ENCODE measurements at regions not wholly inside any gene's neighbourhood (a gene's known extent, or its start where the extent isn't known, plus 50 kb on each side); places are given as distances from the start of the nearest gene placed in this dataset.

DNA sequence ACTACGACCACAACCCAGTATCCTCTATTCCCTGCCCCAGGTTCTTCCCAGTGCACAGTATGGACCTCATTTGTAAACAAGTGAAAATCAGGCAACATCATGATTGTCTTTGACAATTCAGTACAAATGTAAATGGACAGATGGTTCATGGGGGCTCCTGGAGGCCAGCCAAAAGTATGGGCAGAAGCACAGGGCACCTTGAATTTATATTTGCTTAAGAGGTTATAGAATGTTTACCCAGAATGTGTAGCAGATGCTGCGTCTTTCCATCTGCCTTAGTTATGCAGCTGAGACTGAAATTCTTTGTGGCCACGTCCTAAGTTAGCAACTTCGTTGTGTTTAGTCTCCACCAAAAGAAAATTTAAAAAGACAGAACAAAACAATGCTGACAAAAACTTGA, 559.6 kb upstream of the NRSN1 start:
- H3K9me3 ChIP-seq (ENCODE audit: control insufficient read depth, low read depth, low read length): no peaks in the 10 kb centered on the region
- H3K4me3 ChIP-seq (ENCODE audit: low read length): no peak overlapping the region
- H3K9ac ChIP-seq (ENCODE audit: low read length): no peak overlapping the region
- no peak overlapping the region for H3K27ac ChIP-seq (ENCODE audit: low read length)
- no peaks in the 10 kb centered on the region for H3K36me3 ChIP-seq (ENCODE audit: control insufficient read depth, low read depth, low read length)
- H3K27me3 ChIP-seq (ENCODE audit: control insufficient read depth, insufficient read depth, low read length): no peaks in the 10 kb centered on the region
- H3K4me1 ChIP-seq (ENCODE audit: control insufficient read depth, low read depth, low read length): peaks cover 7% of the 10 kb centered on the region

DNA sequence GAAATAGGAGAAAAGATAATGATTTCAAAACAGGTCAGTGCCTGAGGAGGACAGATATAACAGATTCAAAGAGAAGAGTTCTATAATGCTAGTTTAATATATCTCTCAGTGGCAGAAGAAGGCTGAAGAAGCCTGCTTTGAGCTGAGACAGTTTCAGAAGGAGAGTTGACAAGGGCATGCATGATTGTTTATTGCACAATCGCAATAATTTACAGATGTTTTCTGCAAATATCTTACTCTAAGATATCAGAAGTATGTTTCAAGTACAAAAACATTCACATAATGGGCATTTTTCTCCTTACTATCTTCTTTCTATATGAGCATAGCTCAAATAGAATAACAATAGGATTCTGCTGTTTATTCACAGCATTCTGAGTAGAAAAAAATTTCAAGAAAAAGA, 557.7 kb upstream of the NRSN1 start:
- Histone ChIP-seq H3K9ac (ENCODE audit: low read length) (no peak overlapping the region), H3K4me3 (ENCODE audit: low read length) (no peak overlapping the region), H3K4me1 (ENCODE audit: control insufficient read depth, low read depth, low read length) (no peaks in the 10 kb centered on the region), H3K27ac (ENCODE audit: low read length) (no peak overlapping the region), H3K9me3 (ENCODE audit: control insufficient read depth, low read depth, low read length) (no peaks in the 10 kb centered on the region), H3K27me3 (ENCODE audit: control insufficient read depth, insufficient read depth, low read length) (no peaks in the 10 kb centered on the region), H3K36me3 (ENCODE audit: control insufficient read depth, low read depth, low read length) (no peaks in the 10 kb centered on the region)

DNA sequence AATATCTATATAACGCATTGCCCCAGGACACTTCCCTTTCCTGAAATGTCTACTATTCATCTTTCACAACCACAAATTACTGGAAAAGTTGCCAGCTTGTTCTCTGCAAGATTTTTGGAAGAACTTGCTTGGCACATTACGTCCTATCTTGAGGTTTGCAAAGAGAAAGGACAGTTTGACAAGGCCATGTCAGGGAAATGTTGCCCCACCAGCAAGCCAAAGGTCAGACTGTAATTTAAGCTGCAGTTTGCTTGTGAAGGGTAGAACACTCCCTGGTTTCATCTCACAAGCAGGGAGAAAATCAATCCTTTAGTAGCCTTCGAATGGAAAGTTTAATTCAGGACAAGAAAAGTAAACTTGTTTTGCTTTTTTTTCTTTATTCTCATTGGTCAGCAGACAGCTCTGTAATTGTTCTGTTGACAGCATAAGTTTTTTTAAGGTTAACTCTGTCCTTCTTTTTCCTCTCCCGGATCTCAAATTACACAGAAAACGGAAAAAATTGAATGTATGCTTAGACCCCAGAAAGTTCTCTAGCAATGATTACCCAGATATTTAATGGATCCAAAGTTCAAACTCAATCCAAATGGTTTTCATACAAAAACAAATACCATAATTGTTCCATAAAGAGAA, 541.8 kb upstream of the NRSN1 start:
- Histone ChIP-seq H3K36me3 (ENCODE audit: control insufficient read depth, low read depth, low read length) (no peaks in the 10 kb centered on the region), H3K27me3 (ENCODE audit: control insufficient read depth, insufficient read depth, low read length) (no peaks in the 10 kb centered on the region), H3K4me3 (ENCODE audit: low read length) (no peak overlapping the region), H3K27ac (ENCODE audit: low read length) (no peak overlapping the region), H3K9me3 (ENCODE audit: control insufficient read depth, low read depth, low read length) (no peaks in the 10 kb centered on the region), H3K4me1 (ENCODE audit: control insufficient read depth, low read depth, low read length) (no peaks in the 10 kb centered on the region), H3K9ac (ENCODE audit: low read length) (no peak overlapping the region)

DNA sequence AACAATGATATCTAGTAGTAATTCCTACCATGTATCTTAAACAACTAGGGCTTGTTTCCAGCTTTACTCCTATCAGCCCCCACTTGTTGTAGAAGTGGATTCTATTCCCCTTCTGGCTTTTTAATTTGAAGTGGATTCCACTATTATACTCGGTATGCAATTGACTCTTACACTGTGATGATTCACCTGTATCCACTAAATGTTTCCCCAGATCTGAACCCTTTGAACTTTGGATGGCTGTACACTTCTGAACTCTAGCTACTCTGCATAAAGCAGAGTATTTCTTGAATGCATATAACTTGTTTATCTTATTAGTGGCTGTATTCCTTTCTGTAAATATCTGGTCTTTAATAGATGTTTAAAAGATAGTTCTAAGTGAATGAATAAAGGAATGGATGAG, 538.4 kb upstream of the NRSN1 start:
- Histone ChIP-seq H3K4me3 (ENCODE audit: low read length) (no peak overlapping the region), H3K27me3 (ENCODE audit: control insufficient read depth, insufficient read depth, low read length) (no peaks in the 10 kb centered on the region), H3K9me3 (ENCODE audit: control insufficient read depth, low read depth, low read length) (no peaks in the 10 kb centered on the region), H3K9ac (ENCODE audit: low read length) (no peak overlapping the region), H3K27ac (ENCODE audit: low read length) (no peak overlapping the region), H3K36me3 (ENCODE audit: control insufficient read depth, low read depth, low read length) (no peaks in the 10 kb centered on the region), H3K4me1 (ENCODE audit: control insufficient read depth, low read depth, low read length) (no peaks in the 10 kb centered on the region)

DNA sequence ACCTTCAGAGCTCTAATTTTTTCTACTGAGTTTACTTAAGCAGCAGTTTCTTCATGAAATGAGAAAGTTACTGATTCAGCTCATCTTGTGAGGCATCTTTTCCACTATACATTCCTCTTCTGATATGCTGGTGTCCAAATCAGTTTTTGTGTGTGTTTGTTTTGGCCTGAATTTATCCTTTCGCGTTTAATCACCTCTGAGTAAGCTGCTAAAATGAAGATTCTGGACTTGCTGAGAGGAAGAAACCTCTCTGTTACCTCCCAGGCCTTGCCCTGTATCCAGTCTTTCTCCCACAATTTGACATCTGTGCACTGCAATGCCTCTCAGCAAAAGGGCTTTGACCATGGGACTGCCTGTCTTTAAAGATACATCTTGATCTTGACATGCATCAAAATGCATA, 536.2 kb upstream of the NRSN1 start:
- H3K9me3 ChIP-seq (ENCODE audit: control insufficient read depth, low read depth, low read length): no peaks in the 10 kb centered on the region
- H3K27me3 ChIP-seq (ENCODE audit: control insufficient read depth, insufficient read depth, low read length): no peaks in the 10 kb centered on the region
- H3K4me1 ChIP-seq (ENCODE audit: control insufficient read depth, low read depth, low read length): no peaks in the 10 kb centered on the region
- H3K9ac ChIP-seq (ENCODE audit: low read length): no peak overlapping the region
- no peak overlapping the region for H3K27ac ChIP-seq (ENCODE audit: low read length)
- H3K4me3 ChIP-seq (ENCODE audit: low read length): no peak overlapping the region
- H3K36me3 ChIP-seq (ENCODE audit: control insufficient read depth, low read depth, low read length): no peaks in the 10 kb centered on the region

DNA sequence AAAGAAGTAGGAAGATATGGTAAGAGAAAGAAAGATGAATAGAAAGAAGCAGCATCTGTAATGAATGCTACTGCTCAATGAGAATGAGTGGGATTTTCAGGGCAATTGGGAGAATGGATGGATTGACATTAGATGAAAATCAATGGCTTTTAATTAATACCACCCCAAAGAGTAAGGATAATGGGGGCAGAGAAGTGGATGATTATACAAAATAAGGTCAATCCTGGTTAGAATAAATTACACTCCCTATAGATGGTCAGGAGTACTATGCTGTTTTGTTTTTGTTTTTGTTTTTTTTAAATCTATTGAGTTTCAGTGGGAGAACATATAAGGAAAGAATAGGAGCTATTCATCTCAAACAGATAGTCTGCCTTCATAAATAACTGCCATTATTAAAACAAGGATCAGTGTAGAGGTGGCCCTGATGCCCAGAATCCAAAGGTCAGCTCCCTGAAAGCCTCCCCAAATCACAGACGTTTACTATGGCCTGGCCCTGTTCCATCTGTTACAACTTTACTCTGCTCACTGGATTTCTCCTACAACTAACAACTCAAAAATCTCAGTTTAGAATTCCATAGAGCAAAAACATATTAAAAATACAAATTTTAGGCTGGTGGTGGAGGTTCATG, 535.4 kb upstream of the NRSN1 start:
- Histone ChIP-seq H3K36me3 (ENCODE audit: control insufficient read depth, low read depth, low read length) (no peaks in the 10 kb centered on the region), H3K4me3 (ENCODE audit: low read length) (no peak overlapping the region), H3K27ac (ENCODE audit: low read length) (no peak overlapping the region), H3K27me3 (ENCODE audit: control insufficient read depth, insufficient read depth, low read length) (no peaks in the 10 kb centered on the region), H3K4me1 (ENCODE audit: control insufficient read depth, low read depth, low read length) (no peaks in the 10 kb centered on the region), H3K9ac (ENCODE audit: low read length) (no peak overlapping the region), H3K9me3 (ENCODE audit: control insufficient read depth, low read depth, low read length) (no peaks in the 10 kb centered on the region)

DNA sequence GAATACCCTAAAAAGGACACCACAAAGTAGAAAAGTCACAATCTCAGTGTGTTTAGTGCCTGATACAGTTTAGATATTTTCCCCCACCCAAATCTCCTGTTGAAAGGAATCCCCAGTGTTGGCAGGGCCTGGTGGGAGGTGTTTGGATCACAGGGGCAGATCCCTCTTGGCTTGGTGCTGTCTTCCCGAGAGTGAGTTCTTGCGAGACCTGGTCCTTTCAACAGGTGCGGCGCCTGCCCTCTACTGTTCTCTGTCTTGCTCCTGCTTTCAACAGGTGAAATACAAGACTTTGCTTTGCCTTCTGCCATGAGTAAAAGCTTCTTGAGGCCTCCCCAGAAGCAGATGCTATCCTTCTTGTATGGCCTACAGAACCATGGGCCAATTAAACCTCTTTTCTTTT, 534.3 kb upstream of the NRSN1 start:
- Histone ChIP-seq H3K4me1 (ENCODE audit: control insufficient read depth, low read depth, low read length) (no peaks in the 10 kb centered on the region), H3K9ac (ENCODE audit: low read length) (no peak overlapping the region), H3K36me3 (ENCODE audit: control insufficient read depth, low read depth, low read length) (no peaks in the 10 kb centered on the region), H3K4me3 (ENCODE audit: low read length) (no peak overlapping the region), H3K27ac (ENCODE audit: low read length) (no peak overlapping the region), H3K9me3 (ENCODE audit: control insufficient read depth, low read depth, low read length) (no peaks in the 10 kb centered on the region), H3K27me3 (ENCODE audit: control insufficient read depth, insufficient read depth, low read length) (no peaks in the 10 kb centered on the region)

DNA sequence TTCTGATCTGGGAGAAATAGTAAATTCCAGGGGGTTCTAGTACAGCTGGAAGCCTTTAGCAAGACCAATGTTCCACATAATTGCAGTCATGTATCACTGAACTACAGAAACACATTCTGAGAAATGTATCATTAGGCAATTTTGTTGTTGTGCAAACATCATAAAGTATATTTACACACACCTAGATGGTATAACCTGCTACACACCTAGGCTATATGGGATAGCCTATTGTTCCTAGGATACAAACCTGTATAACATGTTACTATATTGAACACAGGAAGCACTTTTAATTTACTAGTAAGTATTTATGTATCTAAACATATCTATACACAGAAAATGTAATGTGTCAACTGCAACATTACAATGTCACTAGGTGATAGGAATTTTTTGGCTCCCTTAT, 525.9 kb upstream of the NRSN1 start:
- Histone ChIP-seq H3K4me3 (ENCODE audit: low read length) (no peak overlapping the region), H3K36me3 (ENCODE audit: control insufficient read depth, low read depth, low read length) (no peaks in the 10 kb centered on the region), H3K27ac (ENCODE audit: low read length) (no peak overlapping the region), H3K9ac (ENCODE audit: low read length) (no peak overlapping the region), H3K4me1 (ENCODE audit: control insufficient read depth, low read depth, low read length) (no peaks in the 10 kb centered on the region), H3K27me3 (ENCODE audit: control insufficient read depth, insufficient read depth, low read length) (no peaks in the 10 kb centered on the region), H3K9me3 (ENCODE audit: control insufficient read depth, low read depth, low read length) (no peaks in the 10 kb centered on the region)

DNA sequence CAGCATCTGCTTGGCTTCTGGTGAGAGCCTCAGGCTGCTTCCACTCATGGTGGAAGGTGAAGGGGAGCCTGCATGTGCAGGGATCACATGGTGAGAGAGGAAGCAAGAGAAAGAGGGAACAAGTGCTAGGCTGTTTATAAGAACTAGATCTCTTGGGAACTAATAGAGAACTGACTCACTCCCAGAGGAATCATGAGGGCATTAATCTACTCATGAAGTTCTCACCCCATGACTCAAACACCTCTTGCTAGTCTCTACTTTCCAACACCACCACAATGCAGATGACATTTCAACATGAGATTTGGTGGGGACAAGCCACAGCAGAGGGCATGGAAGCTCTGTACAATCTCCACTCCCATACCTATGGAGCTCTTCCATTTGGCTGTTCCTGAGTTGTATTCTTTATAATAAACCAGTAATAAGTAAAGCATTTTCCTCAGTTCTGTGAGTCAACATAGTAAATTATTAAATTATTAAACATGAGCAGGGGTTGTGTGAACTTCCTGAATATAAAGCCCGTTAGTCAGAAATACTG, 524.1 kb upstream of the NRSN1 start:
- H3K4me1 ChIP-seq (ENCODE audit: control insufficient read depth, low read depth, low read length): no peaks in the 10 kb centered on the region
- H3K9me3 ChIP-seq (ENCODE audit: control insufficient read depth, low read depth, low read length): no peaks in the 10 kb centered on the region
- H3K9ac ChIP-seq (ENCODE audit: low read length): no peak overlapping the region
- H3K36me3 ChIP-seq (ENCODE audit: control insufficient read depth, low read depth, low read length): no peaks in the 10 kb centered on the region
- H3K27ac ChIP-seq (ENCODE audit: low read length): no peak overlapping the region
- H3K4me3 ChIP-seq (ENCODE audit: low read length): no peak overlapping the region
- H3K27me3 ChIP-seq (ENCODE audit: control insufficient read depth, insufficient read depth, low read length): no peaks in the 10 kb centered on the region

DNA sequence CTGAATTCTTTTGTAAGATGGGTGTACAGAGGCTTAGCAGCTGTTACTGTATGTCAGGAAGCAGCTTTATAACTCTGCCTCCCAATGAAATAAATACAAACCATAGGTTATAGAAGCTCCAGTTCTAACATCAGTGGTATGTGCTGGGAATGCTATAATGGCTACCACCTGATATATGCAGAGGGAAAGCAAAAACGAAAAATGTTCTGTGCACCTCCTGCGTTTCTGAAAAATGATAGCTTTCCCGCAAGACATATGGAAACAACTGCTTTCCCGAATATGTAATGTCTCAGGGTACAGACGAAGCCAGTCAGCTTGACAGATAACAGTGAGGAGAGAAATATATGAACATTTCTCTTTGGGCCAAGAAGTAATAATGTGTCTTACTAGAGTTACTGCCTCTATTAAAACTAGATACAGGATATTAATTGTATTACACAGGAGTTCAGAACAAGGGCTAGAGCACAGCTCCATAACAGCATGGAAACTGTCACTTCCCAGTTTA, 517.0 kb upstream of the NRSN1 start:
- no peaks in the 10 kb centered on the region for H3K4me1 ChIP-seq (ENCODE audit: control insufficient read depth, low read depth, low read length)
- H3K9ac ChIP-seq (ENCODE audit: low read length): no peak overlapping the region
- no peaks in the 10 kb centered on the region for H3K9me3 ChIP-seq (ENCODE audit: control insufficient read depth, low read depth, low read length)
- H3K36me3 ChIP-seq (ENCODE audit: control insufficient read depth, low read depth, low read length): no peaks in the 10 kb centered on the region
- H3K27me3 ChIP-seq (ENCODE audit: control insufficient read depth, insufficient read depth, low read length): no peaks in the 10 kb centered on the region
- H3K27ac ChIP-seq (ENCODE audit: low read length): no peak overlapping the region
- no peak overlapping the region for H3K4me3 ChIP-seq (ENCODE audit: low read length)

DNA sequence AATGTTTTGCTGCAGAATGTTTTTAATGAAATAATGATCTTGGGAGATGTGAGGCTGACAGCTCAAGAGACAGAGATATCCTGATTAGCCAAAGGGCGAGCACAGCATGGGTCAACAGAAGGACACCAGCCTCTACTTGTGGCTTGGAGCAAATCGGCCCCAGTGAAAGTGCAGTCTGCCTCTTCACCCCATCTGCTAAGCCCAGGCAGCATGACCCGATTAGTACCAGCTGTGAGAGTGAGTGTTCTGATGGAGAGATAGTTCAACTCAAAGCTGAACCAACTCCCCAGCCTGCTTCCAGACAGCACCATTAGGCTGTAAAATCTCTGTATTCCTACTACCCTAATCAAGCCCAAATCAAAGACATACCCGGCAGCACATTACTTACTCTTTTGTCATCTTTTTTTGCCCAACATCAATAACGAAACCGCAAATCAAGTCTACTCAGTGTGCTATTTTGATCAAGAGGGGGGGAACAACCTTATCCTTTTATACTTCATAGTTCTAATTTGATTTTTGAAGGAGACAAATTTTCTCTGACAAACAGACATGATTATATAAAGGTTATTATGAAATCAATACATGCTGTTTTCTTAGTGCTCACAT, 514.1 kb upstream of the NRSN1 start:
- Histone ChIP-seq H3K9me3 (ENCODE audit: control insufficient read depth, low read depth, low read length) (no peaks in the 10 kb centered on the region), H3K4me3 (ENCODE audit: low read length) (no peak overlapping the region), H3K27ac (ENCODE audit: low read length) (no peak overlapping the region), H3K9ac (ENCODE audit: low read length) (no peak overlapping the region), H3K36me3 (ENCODE audit: control insufficient read depth, low read depth, low read length) (no peaks in the 10 kb centered on the region), H3K27me3 (ENCODE audit: control insufficient read depth, insufficient read depth, low read length) (no peaks in the 10 kb centered on the region), H3K4me1 (ENCODE audit: control insufficient read depth, low read depth, low read length) (no peaks in the 10 kb centered on the region)

DNA sequence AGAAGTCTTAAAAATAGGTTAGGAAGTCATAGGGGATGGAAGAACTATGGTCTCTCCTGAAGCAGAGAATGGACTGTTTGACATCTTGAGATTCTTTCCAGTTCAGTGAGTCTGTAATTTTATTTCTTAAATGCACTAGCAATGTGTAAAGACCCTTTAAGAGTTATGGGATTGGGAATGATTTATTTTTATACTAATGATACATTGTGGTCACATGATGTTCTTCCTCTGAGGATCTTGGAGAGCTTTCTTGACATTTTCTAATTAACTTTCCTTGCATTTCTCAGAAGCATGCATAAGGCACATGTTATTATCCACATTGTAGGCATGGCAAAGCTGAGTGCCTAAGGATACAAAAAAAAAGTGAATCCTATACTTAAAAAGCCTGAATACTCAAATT, 507.6 kb upstream of the NRSN1 start:
- H3K9ac ChIP-seq (ENCODE audit: low read length): no peak overlapping the region
- no peak overlapping the region for H3K4me3 ChIP-seq (ENCODE audit: low read length)
- no peaks in the 10 kb centered on the region for H3K27me3 ChIP-seq (ENCODE audit: control insufficient read depth, insufficient read depth, low read length)
- H3K36me3 ChIP-seq (ENCODE audit: control insufficient read depth, low read depth, low read length): no peaks in the 10 kb centered on the region
- no peaks in the 10 kb centered on the region for H3K9me3 ChIP-seq (ENCODE audit: control insufficient read depth, low read depth, low read length)
- no peak overlapping the region for H3K27ac ChIP-seq (ENCODE audit: low read length)
- H3K4me1 ChIP-seq (ENCODE audit: control insufficient read depth, low read depth, low read length): peaks cover 10% of the 10 kb centered on the region
